ENCODE measurements at regions not wholly inside any gene's neighbourhood (a gene's known extent, or its start where the extent isn't known, plus 50 kb on each side); places are given as distances from the start of the nearest gene placed in this dataset.

GRCh38 chr1:244220410-244220809, 169.3 kb downstream of the ZBTB18 start:
- no peak for DNase-seq (ENCODE audit: low read depth in 2 of 2)

GRCh38 chr1:244221991-244222390, 170.9 kb downstream of the ZBTB18 start:
- DNase-seq (ENCODE audit: low read depth in 2 of 2): no peak

GRCh38 chr1:244224487-244225430, 173.7 kb downstream of the ZBTB18 start:
- no peak for DNase-seq (ENCODE audit: low read depth in 2 of 2)

GRCh38 chr1:244226435-244226834, 175.4 kb downstream of the ZBTB18 start:
- DNase-seq (ENCODE audit: low read depth in 2 of 2): no peak

- no peak for DNase-seq (ENCODE audit: low read depth in 2 of 2)
Observed at GRCh38 chr1:244230470-244230869, 179.4 kb downstream of the ZBTB18 start.

- no peak for DNase-seq (ENCODE audit: low read depth in 2 of 2)
Observed at GRCh38 chr1:244231193-244231571, 180.1 kb downstream of the ZBTB18 start.

GRCh38 chr1:244231572-244232315, 180.7 kb downstream of the ZBTB18 start:
- DNase-seq (ENCODE audit: low read depth in 2 of 2): no peak

- DNase-seq (ENCODE audit: low read depth in 2 of 2): no peak
Observed at GRCh38 chr1:244234009-244234643, 183.0 kb downstream of the ZBTB18 start.

GRCh38 chr1:244235157-244235556, 184.1 kb downstream of the ZBTB18 start:
- DNase-seq (ENCODE audit: low read depth in 2 of 2): no peak

GRCh38 chr1:244236101-244236500, 185.0 kb downstream of the ZBTB18 start:
- DNase-seq (ENCODE audit: low read depth in 2 of 2): no peak

- no peak for DNase-seq (ENCODE audit: low read depth in 2 of 2)
Observed at GRCh38 chr1:244236721-244237120, 185.6 kb downstream of the ZBTB18 start.

- DNase-seq (ENCODE audit: low read depth in 2 of 2): no peak
Observed at GRCh38 chr1:244237445-244237844, 186.4 kb downstream of the ZBTB18 start.

GRCh38 chr1:244239261-244239770, 188.2 kb downstream of the ZBTB18 start:
- DNase-seq (ENCODE audit: low read depth in 2 of 2): no peak

GRCh38 chr1:244241438-244241837, 190.4 kb downstream of the ZBTB18 start:
- no peak for DNase-seq (ENCODE audit: low read depth in 2 of 2)

GRCh38 chr1:244242446-244242845, 191.4 kb downstream of the ZBTB18 start:
- DNase-seq (ENCODE audit: low read depth in 2 of 2): no peak

GRCh38 chr1:244246334-244246733, 195.3 kb downstream of the ZBTB18 start:
- DNase-seq (ENCODE audit: low read depth in 2 of 2): no peak

GRCh38 chr1:244248426-244248825, 197.3 kb downstream of the ZBTB18 start:
- DNase-seq (ENCODE audit: low read depth in 2 of 2): no peak

- no peak for DNase-seq (ENCODE audit: low read depth in 2 of 2)
Observed at GRCh38 chr1:244252211-244252610, 199.5 kb downstream of the ADSS2 start.

GRCh38 chr1:244254467-244254866, 197.2 kb downstream of the ADSS2 start:
- DNase-seq (ENCODE audit: low read depth in 2 of 2): no peak

GRCh38 chr1:244255426-244255965, 196.2 kb downstream of the ADSS2 start:
- DNase-seq (ENCODE audit: low read depth in 2 of 2): no peak

- no peak for DNase-seq (ENCODE audit: low read depth in 2 of 2)
Observed at GRCh38 chr1:244256086-244256676, 195.5 kb downstream of the ADSS2 start.

Data from stimulated activated CD4-positive, alpha-beta T cell treated with anti-CD3 and anti-CD28 coated beads, Interleukin-12 subunit alpha, Interleukin-12 subunit beta, amount 100 ng/mL, for 24 hours (primary cell).